Pulmonary artery endothelial cell (primary cell): ENCODE measurements at regions not wholly inside any gene's neighbourhood (a gene's known extent, or its start where the extent isn't known, plus 50 kb on each side); places are given as distances from the start of the nearest gene placed in this dataset.

Source experiments
- DNase-seq: peaks from one replicate; pipeline ENCODE4 v3.0.0-alpha.2; 2011; ENCODE audit warnings: low read depth, low spot score

DNA sequence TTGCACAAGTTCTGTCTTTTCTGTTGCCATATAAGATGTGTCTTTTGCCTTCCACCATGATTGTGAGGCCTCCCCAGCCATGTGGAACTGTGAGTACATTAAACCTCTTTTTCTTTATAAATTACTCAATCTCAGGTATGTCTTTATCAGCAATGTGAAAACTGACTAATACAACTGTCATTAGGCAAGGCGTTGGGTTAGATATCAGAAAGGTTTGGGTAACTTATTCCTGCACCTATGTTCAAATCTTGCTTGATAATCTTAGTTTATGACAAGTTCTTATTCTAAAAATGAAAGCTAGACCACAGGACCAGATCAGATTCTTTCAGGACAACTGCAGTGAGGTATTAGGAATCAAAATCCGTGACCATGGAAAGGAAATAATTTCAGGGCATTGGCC is 160.6 kb upstream of the BDNF start:
- DNase-seq: no peak

DNA sequence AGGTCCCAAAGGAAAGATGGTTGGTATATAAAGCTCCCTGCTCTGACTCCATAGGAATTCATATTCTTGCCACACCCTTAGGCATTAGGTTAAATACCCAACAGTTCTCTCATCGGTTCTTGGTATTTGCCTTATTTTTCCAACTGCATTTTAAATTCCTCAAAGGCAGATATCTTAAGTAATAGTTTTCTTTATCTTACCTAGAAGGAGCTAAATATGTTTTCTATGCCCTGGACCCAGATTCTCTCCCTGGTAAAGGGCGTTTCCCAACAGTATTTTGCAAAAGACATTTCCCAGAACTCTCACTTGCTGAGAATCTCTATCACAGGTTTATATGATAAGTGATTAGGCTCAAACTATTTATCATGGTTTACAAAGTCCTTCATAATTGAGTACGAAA is 158.6 kb upstream of the BDNF start:
- DNase-seq: no peak

- DNase-seq: no peak
These were observed 157.3 kb upstream of the BDNF start for GRCh38 chr11:27857588-27857987.

DNA sequence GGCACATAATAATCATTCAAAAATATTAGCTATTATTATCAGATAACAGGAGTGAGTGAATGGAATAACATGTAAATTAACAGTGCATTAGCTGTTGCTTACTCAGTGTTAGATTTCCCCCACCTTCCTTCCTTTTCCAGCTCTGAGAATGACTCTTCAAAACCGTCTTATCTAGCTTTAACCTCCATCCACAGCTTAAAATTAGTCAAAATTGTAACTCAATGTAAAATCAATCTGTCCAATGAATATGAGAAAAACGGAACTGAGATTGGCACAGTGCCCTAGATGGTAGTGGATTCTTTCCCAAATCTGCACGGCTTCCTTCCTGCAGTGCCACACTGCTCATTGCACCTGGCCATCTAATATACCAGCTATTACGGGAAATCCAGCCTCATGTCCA is 156.8 kb upstream of the BDNF start:
- DNase-seq: no peak

GRCh38 chr11:27848423-27848822 is 148.2 kb upstream of the BDNF start:
- DNase-seq: no peak

GRCh38 chr11:27847496-27847895 is 147.2 kb upstream of the BDNF start:
- no peak for DNase-seq

GRCh38 chr11:27842290-27842689 is 142.0 kb upstream of the BDNF start:
- no peak for DNase-seq

GRCh38 chr11:27841023-27841422 is 140.8 kb upstream of the BDNF start:
- DNase-seq: no peak

- DNase-seq: no peak
These were observed 139.1 kb upstream of the BDNF start for GRCh38 chr11:27839226-27839913.

DNA sequence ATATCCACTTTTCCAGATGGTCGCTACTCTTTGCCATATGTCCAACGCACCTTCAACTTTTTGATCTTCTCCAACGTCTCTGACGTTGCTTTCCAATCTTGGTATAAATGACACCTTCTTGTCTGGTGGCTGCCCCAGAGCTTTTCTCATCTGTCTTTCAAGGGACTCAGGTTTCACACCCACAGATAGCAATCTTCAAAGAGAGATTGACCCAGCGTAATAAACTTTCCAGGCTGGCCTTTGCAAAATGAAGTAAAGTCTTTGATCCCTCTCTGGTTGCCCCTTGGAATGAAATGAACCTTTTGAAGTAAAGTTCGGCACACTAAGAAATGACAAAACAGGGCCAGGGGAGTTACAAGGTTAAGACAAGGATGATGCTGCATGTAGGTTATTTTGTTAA is 138.4 kb upstream of the BDNF start:
- DNase-seq: no peak

DNA sequence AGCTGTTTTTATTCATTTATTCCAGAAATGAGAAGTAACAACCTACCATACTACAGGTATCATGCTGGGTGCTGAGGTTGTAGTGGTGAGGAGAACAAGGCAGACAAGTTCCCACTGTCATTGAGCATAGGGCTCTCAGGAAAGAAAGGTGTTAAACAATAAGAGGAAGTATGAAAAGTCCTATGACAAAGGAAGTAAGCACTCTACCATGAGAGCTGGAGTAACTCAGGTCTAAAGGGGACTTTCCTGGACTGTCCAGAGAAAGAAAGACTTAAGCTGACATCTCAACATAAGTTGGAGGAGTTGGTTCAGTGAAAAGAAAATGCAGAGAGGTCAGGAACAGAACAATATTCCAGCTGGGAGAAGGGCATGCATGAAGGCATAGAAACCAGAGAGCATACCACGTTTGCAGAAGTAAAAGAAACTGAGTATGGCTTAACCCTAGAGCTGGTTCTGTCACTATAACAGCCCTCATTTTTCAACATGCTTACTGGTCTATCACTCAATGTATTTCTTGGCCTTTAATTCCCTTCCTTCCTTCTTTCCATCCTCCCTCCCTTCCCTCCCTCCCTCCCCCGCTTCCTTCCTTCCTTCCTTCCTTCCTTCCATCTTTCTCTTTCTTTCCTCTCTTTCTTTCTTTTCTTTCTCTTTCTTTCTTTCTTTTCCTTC is 137.8 kb upstream of the BDNF start:
- DNase-seq: no peak

DNA sequence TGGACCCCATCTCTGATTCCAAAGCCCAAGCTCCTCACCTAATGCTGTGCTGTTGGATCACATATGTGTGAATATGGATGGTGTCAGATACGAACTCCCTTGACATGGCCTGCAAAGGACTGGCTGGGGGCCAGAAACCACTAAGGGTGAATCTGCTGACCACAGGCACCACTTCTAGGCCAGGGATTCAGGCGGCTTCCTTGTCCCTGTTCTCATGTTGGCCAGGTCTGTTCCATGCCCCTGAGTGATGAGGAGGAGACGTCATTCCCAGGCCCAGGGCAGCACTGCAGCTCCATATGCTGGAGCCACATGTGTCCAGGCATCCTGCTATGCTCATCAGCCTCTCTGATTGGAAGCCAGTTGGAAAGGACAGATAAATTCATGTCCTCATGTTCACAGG is 130.0 kb upstream of the BDNF start:
- DNase-seq: no peak

DNA sequence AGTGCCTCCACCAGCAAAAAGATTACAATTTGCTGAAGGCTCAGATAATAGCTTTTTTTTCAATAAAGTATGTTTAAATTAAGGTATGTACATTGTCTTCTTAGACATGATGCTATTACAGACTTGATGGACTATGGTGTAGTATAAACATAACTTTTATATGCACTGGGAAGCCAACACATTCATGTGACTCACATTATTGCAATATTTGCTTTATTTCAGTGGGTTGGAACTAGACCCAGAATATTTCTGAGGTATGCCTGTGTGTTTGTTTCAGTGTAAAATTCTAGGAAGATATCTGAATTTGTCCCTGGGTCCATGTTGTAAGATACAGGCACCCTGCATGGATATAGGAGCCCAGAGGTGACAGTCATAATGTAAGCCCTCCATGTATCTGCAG is 120.0 kb upstream of the BDNF start:
- no peak for DNase-seq

GRCh38 chr11:27816197-27816596 is 115.9 kb upstream of the BDNF start:
- no peak for DNase-seq

- DNase-seq: no peak
These were observed 112.1 kb upstream of the BDNF start for GRCh38 chr11:27812341-27812740.

- DNase-seq: no peak
These were observed 107.3 kb upstream of the BDNF start for GRCh38 chr11:27807596-27807995.

DNA sequence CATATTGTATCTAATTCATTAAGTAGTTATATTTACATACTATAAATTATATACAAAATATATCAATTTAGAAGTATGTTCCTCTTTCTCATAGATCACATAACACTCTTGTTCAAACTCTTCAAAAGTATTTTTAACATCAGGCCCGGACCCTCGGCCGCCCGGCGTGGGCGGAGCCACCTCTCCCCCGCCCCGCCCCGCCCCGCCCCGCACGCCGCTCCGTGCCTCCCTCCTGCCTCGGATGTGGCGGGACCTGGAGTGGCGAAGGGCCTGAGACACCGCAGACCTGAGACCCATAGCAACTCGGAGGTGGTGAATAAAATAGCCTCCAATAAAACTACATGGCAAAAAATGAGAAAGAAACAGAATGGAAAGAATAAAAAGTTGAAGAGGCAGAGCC is 105.9 kb upstream of the BDNF start:
- no peak for DNase-seq

DNA sequence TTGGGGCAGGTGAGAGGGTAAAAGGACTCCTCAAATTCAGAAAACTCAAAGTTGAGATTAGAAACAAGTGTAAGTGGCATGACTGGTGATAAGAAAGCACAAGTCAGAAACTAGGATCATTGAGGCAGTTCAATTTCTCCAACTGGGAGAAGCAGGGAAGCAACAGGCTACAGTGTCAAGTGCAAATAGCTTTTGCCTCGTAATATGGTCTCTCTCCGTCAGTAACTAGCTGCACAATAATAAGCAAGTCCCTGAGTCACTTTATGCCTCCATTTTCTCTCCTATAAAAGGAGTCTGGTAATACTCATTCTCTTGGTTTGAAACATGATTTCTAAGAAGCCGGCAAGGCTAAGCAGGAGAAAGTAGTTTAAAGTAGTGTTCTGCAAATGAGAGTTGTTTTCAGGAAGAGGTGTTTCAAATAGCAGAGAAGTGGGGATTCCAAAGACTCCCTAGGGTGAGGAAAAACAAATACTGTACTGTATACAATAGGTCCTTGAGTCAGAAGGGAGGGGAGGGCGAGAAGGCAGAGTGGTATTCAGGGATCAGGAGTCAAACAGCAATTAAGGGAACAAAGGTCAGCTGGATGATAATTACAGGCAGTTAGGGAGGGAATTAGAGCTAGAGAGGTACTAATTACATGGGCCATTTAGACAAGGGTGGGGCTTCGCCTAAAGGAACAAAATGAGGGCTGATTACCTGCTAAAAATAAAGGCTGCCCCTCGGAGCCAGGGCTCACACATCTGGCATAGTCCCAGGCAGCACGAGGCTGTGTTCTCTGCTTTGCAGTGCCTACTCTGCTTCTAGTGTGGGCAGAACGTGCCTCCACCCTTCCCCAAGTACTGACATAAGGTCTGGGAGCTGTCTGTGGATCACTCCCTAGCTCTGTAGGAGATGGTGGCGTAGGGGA is 96.0 kb upstream of the BDNF start:
- no peak for DNase-seq

DNA sequence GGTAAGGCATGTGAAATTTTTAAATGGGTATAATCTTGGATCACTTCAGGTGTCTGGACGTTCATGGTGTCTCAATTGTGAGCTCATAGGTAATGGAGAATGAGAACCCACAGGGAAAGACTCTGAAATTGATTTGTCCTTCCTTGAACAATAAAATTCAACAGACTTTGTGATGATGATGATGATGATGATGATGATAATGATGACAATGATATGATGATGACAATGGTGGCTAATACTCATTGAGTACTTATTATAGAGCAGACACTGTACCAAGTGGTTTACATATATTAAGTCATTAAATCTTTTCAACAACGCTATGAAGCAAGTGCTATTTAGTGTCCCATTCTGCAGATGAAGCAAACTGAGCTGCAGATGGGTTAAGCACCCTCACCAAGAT is 86.6 kb upstream of the BDNF start:
- no peak for DNase-seq

DNA sequence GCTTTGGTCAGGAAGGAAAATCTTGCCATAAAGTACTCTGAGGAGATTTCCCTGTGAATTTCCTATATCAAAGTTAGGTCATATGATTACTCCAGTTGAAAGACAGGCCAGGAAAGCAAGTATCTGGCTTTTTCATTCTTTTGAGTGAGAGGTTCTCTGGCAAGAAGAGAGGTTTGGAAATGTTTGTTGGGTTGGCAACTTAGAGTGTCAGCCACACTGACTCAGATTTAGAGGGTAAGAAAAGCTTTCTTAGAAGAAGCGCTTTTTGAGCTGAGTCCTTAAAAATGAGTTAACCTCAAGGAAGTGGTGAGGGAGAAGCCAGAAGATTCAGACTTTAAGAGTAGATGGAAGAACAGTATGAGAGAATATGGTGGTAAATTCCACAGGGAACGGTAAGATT is 86.1 kb upstream of the BDNF start:
- DNase-seq: no peak

DNA sequence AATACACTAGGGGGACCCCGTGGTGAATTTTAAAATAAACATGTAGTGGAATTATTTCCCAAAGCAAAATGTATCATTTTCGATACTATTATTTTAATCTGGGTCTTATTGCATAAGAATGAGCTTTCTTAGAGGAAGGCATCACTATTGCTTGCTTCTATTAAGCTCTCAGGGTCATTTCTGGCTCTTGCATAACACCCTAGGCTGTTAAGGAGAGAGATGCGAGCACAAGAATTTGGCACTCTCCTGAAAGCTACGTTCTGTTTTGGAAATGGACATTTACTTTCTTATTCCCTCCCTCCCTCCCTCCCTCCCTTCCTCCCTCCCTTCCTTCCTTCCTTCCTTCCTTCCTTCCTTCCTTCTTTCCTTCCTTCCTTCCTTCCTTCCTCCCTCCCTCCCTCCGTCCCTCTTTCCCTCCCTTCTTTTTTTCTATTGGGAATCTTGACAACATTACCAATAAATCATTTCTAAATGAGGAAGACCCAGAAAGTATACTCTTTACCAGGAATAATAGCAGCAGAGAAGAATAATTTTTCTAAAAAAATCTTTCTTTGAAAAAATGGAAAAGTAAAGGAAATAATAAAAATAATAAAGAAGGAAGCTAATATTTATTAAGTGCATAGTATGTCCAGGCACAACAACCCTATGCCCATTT is 83.6 kb upstream of the BDNF start:
- no peak for DNase-seq

DNA sequence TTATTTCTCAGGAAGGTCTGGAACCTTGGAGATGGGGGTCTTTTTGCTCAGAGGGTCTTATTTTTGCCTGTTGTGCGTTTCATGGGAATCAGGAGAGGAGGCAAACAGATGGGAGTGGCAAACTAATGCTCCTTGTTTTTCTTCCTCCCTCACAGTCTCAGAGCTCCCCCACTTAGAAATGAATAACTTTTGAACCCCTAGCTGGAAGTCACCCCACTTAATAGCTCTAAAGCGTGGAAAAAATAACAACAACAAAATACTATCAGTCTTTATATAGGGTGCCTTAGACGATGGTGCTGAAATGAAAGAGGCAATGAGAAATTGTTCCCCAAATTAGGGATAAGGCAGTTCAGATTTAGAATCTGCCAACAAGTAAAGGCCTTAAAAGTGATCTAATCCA is 76.8 kb upstream of the BDNF start:
- DNase-seq: no peak
